Adrenal gland (tissue), 9 donors: ENCODE measurements at regions not wholly inside any gene's neighbourhood (a gene's known extent, or its start where the extent isn't known, plus 50 kb on each side); places are given as distances from the start of the nearest gene placed in this dataset.

Experiments used
- DNase-seq, 7 donors: peaks; one replicate each; pipeline ENCODE4 v3.0.0-alpha.2; 2019 to 2020
- H3K27ac ChIP-seq, 5 donors: fragments of 200-600 bp; sonication (generic) in 4 of 5; 1 replicate in 3 of 5; 2 replicates in 2 of 5; pipeline versions ENCODE4 v1.5.1 to v1.8.0; 2016 to 2020; ENCODE audit warnings: mild to moderate bottlenecking in 1 of 5
- H3K27me3 ChIP-seq: fragments of 200-600 bp; 2 replicates; pipeline ENCODE4 v1.8.0; 2021
- H3K36me3 ChIP-seq, 2 donors: fragments of 200-600 bp; replicated peaks in 1 of 2; 1 replicate in 1 of 2; 2 replicates in 1 of 2; pipeline versions ENCODE4 v1.5.1 to v1.8.0; 2018 to 2022
- H3K4me1 ChIP-seq, 2 donors: fragments of 200-600 bp; replicated peaks in 1 of 2; 1 replicate in 1 of 2; 2 replicates in 1 of 2; pipeline versions ENCODE4 v1.5.1 to v1.8.0; 2018 to 2021
- H3K4me3 ChIP-seq, 4 donors: fragments of 200-600 bp; sonication (generic) in 3 of 4; one replicate each; pipeline ENCODE4 v1.5.1; 2016 to 2018
- H3K9me3 ChIP-seq, 3 donors: fragments of 200-600 bp; sonication (generic) in 1 of 3; replicated peaks in 1 of 3; 1 replicate in 2 of 3; 2 replicates in 1 of 3; pipeline versions ENCODE4 v1.5.1 to v1.8.0; 2016 to 2021
- CTCF ChIP-seq, 6 experiments: fragments of 450-650 bp in 4 of 6; fragments of 200-600 bp in 2 of 6; sonication (generic) in 1 of 6; IDR thresholded peaks; 1 replicate in 5 of 6; 2 replicates in 1 of 6; pipeline versions ENCODE4 v1.5.1 to v1.8.0; 2016 to 2021; ENCODE audit warnings: antibody characterized with exemption in 6 of 6, mild to moderate bottlenecking in 2 of 6, moderate library complexity in 1 of 6
- POLR2A ChIP-seq, 2 donors: fragments of 450-650 bp; IDR thresholded peaks; one replicate each; pipeline ENCODE4 v1.6.1; 2017; ENCODE audit warnings: antibody characterized with exemption in 2 of 2, mild to moderate bottlenecking in 2 of 2, moderate library complexity in 1 of 2
- WGBS, 4 donors: extraction: QIAGEN DNeasy Blood & Tissue Kit in 2 of 4; methylation state at CpG; one replicate each; pipeline versions ENCODE4 v1.1.5 to v1.1.7; 2013 to 2017; 5-methylcytosine and 5-hydroxymethylcytosine counted together
- intact Hi-C, 2 donors: fragments of 100-400 bp; cut with DNase I; formaldehyde crosslinking; loops; one replicate each; pipeline versions ENCODE4 v1.14.1 to v1.15.0; 2022 to 2023
- donor health status: healthy with polysubstance abuse.
- donor health status: Bipolar disorder and iron deficiency.
- donor health status: DM: yes; HTN: yes; CAD: no.
- donor health status: DM: no; HTN: no; CAD: no.
- donor health status: DM: no; HTN: no; CAD: no.

GRCh38 chr1:164982545-164982944 is 374.0 kb downstream of the LMX1A start:
- no peaks in the 10 kb centered on the region for H3K9me3 ChIP-seq
- no peak overlapping the region for H3K4me3 ChIP-seq
- H3K27ac ChIP-seq = no peak overlapping the region
- DNase-seq = no peak
- no peaks in the 10 kb centered on the region for H3K36me3 ChIP-seq
- H3K4me1 ChIP-seq = no peaks in the 10 kb centered on the region
- intact Hi-C loops = no loop called here
- 16 to 31% (median 26%) methylated on average over 1 of the region's 1 CpG for WGBS, 4 donors
- H3K27me3 ChIP-seq = no peaks in the 10 kb centered on the region
- TF ChIP-seq CTCF (IDR thresholded peaks at IDR 0.05) (no peak), POLR2A (IDR thresholded peaks at IDR 0.05) (no peak)

GRCh38 chr1:164977561-164977960 is 379.0 kb downstream of the LMX1A start:
- DNase-seq = no peak
- intact Hi-C loops = no loop called here
- H3K4me3 ChIP-seq = no peak overlapping the region
- H3K27ac ChIP-seq = no peak overlapping the region
- H3K27me3 ChIP-seq = no peaks in the 10 kb centered on the region
- WGBS, 4 donors = 50 to 58% (median 57%) methylated on average over 3 of the region's 3 CpGs
- H3K9me3 ChIP-seq = no peaks in the 10 kb centered on the region
- TF ChIP-seq POLR2A (IDR thresholded peaks at IDR 0.05) (no peak), CTCF (IDR thresholded peaks at IDR 0.05) (no peak)
- H3K36me3 ChIP-seq = no peaks in the 10 kb centered on the region
- H3K4me1 ChIP-seq = no peaks in the 10 kb centered on the region

GRCh38 chr1:164971921-164972415 is 384.5 kb downstream of the LMX1A start:
- Histone ChIP-seq H3K4me3 (no peak overlapping the region), H3K36me3 (no peaks in the 10 kb centered on the region), H3K27ac (no peak overlapping the region), H3K27me3 (no peaks in the 10 kb centered on the region), H3K4me1 (no peaks in the 10 kb centered on the region), H3K9me3 (no peaks in the 10 kb centered on the region)
- no peak for TF ChIP-seq CTCF (IDR thresholded peaks at IDR 0.05)
- no peak for TF ChIP-seq POLR2A (IDR thresholded peaks at IDR 0.05)
- DNase-seq = no peak
- intact Hi-C loops = no loop called here
- 80 to 85% (median 80%) methylated on average over 6 of the region's 6 CpGs for WGBS, 4 donors

DNA sequence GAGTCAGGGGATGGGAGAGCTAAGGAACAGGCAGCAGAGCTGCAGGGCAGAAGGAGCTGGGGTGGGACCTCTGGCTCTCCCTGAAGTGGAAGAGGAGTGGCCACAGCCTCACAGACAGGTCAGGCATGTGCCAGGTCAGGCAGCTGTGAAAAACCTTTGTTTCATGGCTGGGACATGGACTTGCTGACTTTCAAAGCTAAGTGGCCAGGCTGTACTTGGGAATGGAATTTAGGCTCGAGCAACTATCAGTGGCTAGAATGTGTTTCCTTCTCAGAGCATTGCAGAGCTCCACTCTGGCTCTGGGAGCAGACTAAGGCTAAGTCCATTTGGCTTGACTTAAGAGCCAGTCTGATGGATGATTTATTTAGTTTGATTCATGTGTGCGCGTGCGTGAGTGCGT is 385.1 kb downstream of the LMX1A start:
- no peak for TF ChIP-seq POLR2A (IDR thresholded peaks at IDR 0.05)
- TF ChIP-seq CTCF (IDR thresholded peaks at IDR 0.05) = no peak
- WGBS, 4 donors = 86 to 92% (median 87%) methylated on average over 5 of the region's 5 CpGs
- Histone ChIP-seq H3K36me3 (no peaks in the 10 kb centered on the region), H3K4me1 (no peaks in the 10 kb centered on the region), H3K4me3 (no peak overlapping the region), H3K9me3 (no peaks in the 10 kb centered on the region), H3K27ac (no peak overlapping the region), H3K27me3 (no peaks in the 10 kb centered on the region)
- intact Hi-C loops = no loop called here
- no peak for DNase-seq
